KMS-11 (cell line): ENCODE measurements at regions not wholly inside any gene's neighbourhood (a gene's known extent, or its start where the extent isn't known, plus 50 kb on each side); places are given as distances from the start of the nearest gene placed in this dataset.

Experiments
- H2AFZ ChIP-seq: fragments of 200-600 bp; sonication (generic); 2 replicates; pipeline ENCODE4 v1.6.1; 2016; ENCODE audit warnings: antibody characterized with exemption, mixed run types, low read depth
- H3K27ac ChIP-seq: fragments of 200-600 bp; sonication (generic); 2 replicates; pipeline ENCODE4 v1.6.1; 2016; ENCODE audit warnings: mild to moderate bottlenecking, mixed run types
- H3K27me3 ChIP-seq: fragments of 200-600 bp; sonication (generic); 2 replicates; pipeline ENCODE4 v1.6.1; 2017; ENCODE audit warnings: mild to moderate bottlenecking, low read depth, mixed run types, moderate library complexity; ENCODE audit not compliant: insufficient read depth
- H3K36me3 ChIP-seq: fragments of 200-600 bp; sonication (generic); 2 replicates; pipeline ENCODE4 v1.6.1; 2017; ENCODE audit warnings: mild to moderate bottlenecking, mixed run types; ENCODE audit not compliant: insufficient read depth
- H3K4me1 ChIP-seq: fragments of 200-600 bp; sonication (generic); 2 replicates; pipeline ENCODE4 v1.6.1; 2016; ENCODE audit warnings: mild to moderate bottlenecking, low read depth, mixed run types; ENCODE audit not compliant: poor library complexity, severe bottlenecking
- H3K4me2 ChIP-seq: fragments of 200-600 bp; sonication (generic); 2 replicates; pipeline ENCODE4 v1.7.0; 2016; ENCODE audit warnings: mild to moderate bottlenecking, mixed run types
- H3K4me3 ChIP-seq: fragments of 200-600 bp; sonication (generic); IDR thresholded peaks from 2 replicates; pipeline ENCODE4 v1.6.1; 2017; ENCODE audit warnings: low read depth, low read length, mixed read lengths; ENCODE audit not compliant: insufficient read depth
- H3K79me2 ChIP-seq: fragments of 200-600 bp; sonication (generic); 2 replicates; pipeline ENCODE4 v1.6.1; 2016; ENCODE audit warnings: low read depth, mixed run types; ENCODE audit not compliant: insufficient read depth
- H3K9ac ChIP-seq: fragments of 200-600 bp; sonication (generic); 2 replicates; pipeline ENCODE4 v1.6.1; 2016; ENCODE audit warnings: mild to moderate bottlenecking, mixed run types
- H4K20me1 ChIP-seq: fragments of 200-600 bp; sonication (generic); 2 replicates; pipeline ENCODE4 v1.6.1; 2016; ENCODE audit warnings: mild to moderate bottlenecking, mixed run types; ENCODE audit not compliant: insufficient read depth
- CTCF ChIP-seq: fragments of 200-600 bp; sonication (generic); conservative IDR thresholded peaks from 2 replicates; pipeline ENCODE4 v1.6.1; 2017; ENCODE audit warnings: low read depth, mild to moderate bottlenecking, antibody characterized with exemption, low read length, moderate library complexity, mixed read lengths

GRCh38 chr2:62587592-62587991, 81.6 kb upstream of the TMEM17 start:
- Histone ChIP-seq H3K4me2 (no peak overlapping the region), H2AFZ (no peak overlapping the region), H3K27me3 (no peaks in the 10 kb centered on the region), H3K27ac (no peak overlapping the region), H4K20me1 (no peaks in the 10 kb centered on the region), H3K4me3 (no peak overlapping the region), H3K9ac (no peak overlapping the region), H3K4me1 (no peaks in the 10 kb centered on the region), H3K36me3 (no peaks in the 10 kb centered on the region), H3K79me2 (no peaks in the 10 kb centered on the region)
- no peak for TF ChIP-seq CTCF

- Histone ChIP-seq H4K20me1 (no peaks in the 10 kb centered on the region), H3K4me3 (no peak overlapping the region), H2AFZ (no peak overlapping the region), H3K79me2 (no peaks in the 10 kb centered on the region), H3K4me1 (no peaks in the 10 kb centered on the region), H3K9ac (no peak overlapping the region), H3K4me2 (no peak overlapping the region), H3K36me3 (no peaks in the 10 kb centered on the region), H3K27me3 (no peaks in the 10 kb centered on the region), H3K27ac (no peak overlapping the region)
- no peak for TF ChIP-seq CTCF
Observed at GRCh38 chr2:62586981-62587380, 81.0 kb upstream of the TMEM17 start.

- H3K9ac ChIP-seq: no peak overlapping the region
- no peaks in the 10 kb centered on the region for H3K79me2 ChIP-seq
- no peaks in the 10 kb centered on the region for H3K36me3 ChIP-seq
- 0 out of 2 replicates have a peak overlapping the region, but pooled peaks have one; percentile 27 for H2AFZ ChIP-seq
- H4K20me1 ChIP-seq: no peaks in the 10 kb centered on the region
- TF ChIP-seq CTCF: no peak
- no peaks in the 10 kb centered on the region for H3K27me3 ChIP-seq
- H3K27ac ChIP-seq: no peak overlapping the region
- H3K4me3 ChIP-seq: no peak overlapping the region
- H3K4me1 ChIP-seq: no peaks in the 10 kb centered on the region
- no peak overlapping the region for H3K4me2 ChIP-seq
Observed at GRCh38 chr2:62578803-62579640, 73.0 kb upstream of the TMEM17 start.

GRCh38 chr2:62577994-62578781, 72.2 kb upstream of the TMEM17 start:
- Histone ChIP-seq H3K27ac (no peak overlapping the region), H3K9ac (no peak overlapping the region), H3K79me2 (no peaks in the 10 kb centered on the region), H3K36me3 (no peaks in the 10 kb centered on the region), H3K4me3 (no peak overlapping the region), H2AFZ (no peak overlapping the region), H3K4me2 (no peak overlapping the region), H4K20me1 (no peaks in the 10 kb centered on the region), H3K27me3 (no peaks in the 10 kb centered on the region), H3K4me1 (no peaks in the 10 kb centered on the region)
- TF ChIP-seq CTCF: no peak
